Endothelial cell of umbilical vein (primary cell): ENCODE measurements at regions not wholly inside any gene's neighbourhood (a gene's known extent, or its start where the extent isn't known, plus 50 kb on each side); places are given as distances from the start of the nearest gene placed in this dataset.

Experiments
- BruUV-seq: library from RNA; stranded (reverse); fragments of 400-500 nt; replicated peaks from 2 replicates; lab custom pipeline; 2021; lab: Mats Ljungman, UMichigan
- CTCF ChIA-PET: fragments of 300-600, 350-600 bp; sonication (Branson Sonifier 250); formaldehyde crosslinking; loops from one replicate; lab custom pipeline; 2021; ENCODE audit warnings: antibody characterized with exemption, inconsistent platforms; lab: Charles Lee
- POLR2A ChIA-PET: fragments of 300-600, 350-600 bp; sonication (Branson Sonifier 250); formaldehyde crosslinking; loops from one replicate; lab custom pipeline; 2021; ENCODE audit warnings: antibody characterized with exemption, inconsistent platforms; lab: Charles Lee
- DNase-seq: peaks from one replicate; pipeline ENCODE4 v3.0.0-alpha.2; 2011; ENCODE audit warnings: low read depth, low spot score
- FAIRE-seq: peaks from 2 replicates; lab custom pipeline; 2011; peaks lifted over from hg19 to GRCh38; lab: Jason Lieb, UNC
- H2AFZ ChIP-seq: 2 replicates; pipeline ENCODE4 v1.6.0; 2012; ENCODE audit warnings: low read depth, low read length, control low read depth, inconsistent platforms
- H3K27ac ChIP-seq: 2 replicates; pipeline ENCODE4 v1.5.1; 2011; ENCODE audit warnings: low read depth, mild to moderate bottlenecking, control low read depth, low read length, moderate library complexity; ENCODE audit not compliant: insufficient read depth
- H3K27me3 ChIP-seq, 2 experiments: 2 replicates each; pipeline versions ENCODE4 v1.6.0 to v1.6.1; 2011; ENCODE audit warnings: low read length in 2 of 2, mixed read lengths in 1 of 2; ENCODE audit not compliant: control insufficient read depth in 2 of 2, insufficient read depth in 2 of 2
- H3K36me3 ChIP-seq, 2 experiments: 2 replicates in 1 of 2; 3 replicates in 1 of 2; pipeline ENCODE4 v1.5.1; 2011; ENCODE audit warnings: low read length in 2 of 2, mild to moderate bottlenecking in 1 of 2, moderate library complexity in 1 of 2; ENCODE audit not compliant: control insufficient read depth in 2 of 2, insufficient read depth in 2 of 2; ENCODE audit errors: extremely low read depth in 1 of 2
- H3K4me1 ChIP-seq: 3 replicates; pipeline ENCODE4 v1.5.1; 2011; ENCODE audit warnings: mild to moderate bottlenecking, low read length; ENCODE audit not compliant: control insufficient read depth, insufficient read depth; ENCODE audit errors: extremely low read depth
- H3K4me2 ChIP-seq: 2 replicates; pipeline ENCODE4 v1.6.1; 2011; ENCODE audit warnings: low read length, control low read depth, mixed read lengths; ENCODE audit not compliant: insufficient read depth
- H3K4me3 ChIP-seq, 3 experiments: fragments of 200-600 bp in 1 of 3; sonication (generic), shearing (Covaris generic) in 1 of 3; replicated peaks in 1 of 3; 2 replicates each; pipeline ENCODE4 v1.5.1; 2011 to 2016; ENCODE audit warnings: control low read depth in 3 of 3, low read length in 3 of 3, mild to moderate bottlenecking in 2 of 3, inconsistent platforms in 1 of 3, low read depth in 1 of 3, moderate library complexity in 1 of 3; ENCODE audit not compliant: insufficient read depth in 1 of 3
- H3K79me2 ChIP-seq: 2 replicates; pipeline ENCODE4 v1.6.0; 2012; ENCODE audit warnings: low read length, inconsistent platforms; ENCODE audit not compliant: control insufficient read depth, insufficient read depth
- H3K9ac ChIP-seq: replicated peaks from 2 replicates; pipeline ENCODE3; 2011; ENCODE audit warnings: low read length, control low read depth; ENCODE audit not compliant: insufficient read depth; ENCODE audit errors: extremely low read depth
- H3K9me1 ChIP-seq: replicated peaks from 3 replicates; pipeline ENCODE4 v1.6.0; 2011; ENCODE audit warnings: mild to moderate bottlenecking, low read length; ENCODE audit not compliant: control insufficient read depth, insufficient read depth; ENCODE audit errors: extremely low read depth
- H3K9me3 ChIP-seq: replicated peaks from 2 replicates; pipeline ENCODE4 v1.5.1; 2012; ENCODE audit warnings: low read length, inconsistent platforms; ENCODE audit not compliant: control insufficient read depth, insufficient read depth
- H4K20me1 ChIP-seq: replicated peaks from 2 replicates; pipeline ENCODE3; 2011; ENCODE audit warnings: mild to moderate bottlenecking, low read length; ENCODE audit not compliant: control insufficient read depth, insufficient read depth; ENCODE audit errors: extremely low read depth
- EZH2 ChIP-seq: IDR thresholded peaks from 2 replicates; pipeline ENCODE4 v1.6.1; 2012; ENCODE audit warnings: borderline replicate concordance, low read depth, mild to moderate bottlenecking, moderate library complexity, low read length, inconsistent platforms; ENCODE audit not compliant: severe bottlenecking
- FOS ChIP-seq: IDR thresholded peaks from 2 replicates; pipeline ENCODE4 v1.6.1; 2011; ENCODE audit warnings: mild to moderate bottlenecking, low read length, moderate library complexity, borderline replicate concordance; ENCODE audit not compliant: insufficient read depth
- GATA2 ChIP-seq: IDR thresholded peaks from 2 replicates; pipeline ENCODE4 v1.7.0; 2011; ENCODE audit warnings: low read depth, mild to moderate bottlenecking, moderate library complexity, mixed read lengths, low read length; ENCODE audit not compliant: insufficient read length, insufficient read depth
- JUN ChIP-seq: IDR thresholded peaks from 2 replicates; pipeline ENCODE4 v1.6.1; 2011; ENCODE audit warnings: borderline replicate concordance, low read depth; ENCODE audit not compliant: insufficient read length, insufficient read depth
- MAX ChIP-seq: IDR thresholded peaks from 2 replicates; pipeline ENCODE4 v1.6.1; 2011; ENCODE audit not compliant: insufficient read depth, insufficient read length
- MYC ChIP-seq: IDR thresholded peaks from one replicate; pipeline ENCODE4 v1.6.1; 2011; ENCODE audit warnings: mild to moderate bottlenecking, low read depth, low read length
- POLR2A ChIP-seq: IDR thresholded peaks from 2 replicates; pipeline ENCODE4 v1.6.1; 2012; ENCODE audit warnings: low read depth, mild to moderate bottlenecking, control low read depth, low read length
- POLR2AphosphoS5 ChIP-seq: IDR thresholded peaks from 2 replicates; pipeline ENCODE4 v1.6.1; 2012; ENCODE audit warnings: low read depth, mild to moderate bottlenecking, control low read depth, low read length, moderate library complexity; ENCODE audit not compliant: insufficient read depth
- dilution Hi-C: fragments of 300-500 bp; cut with MboI; formaldehyde crosslinking; loops from one replicate; pipeline ENCODE4 v1.15.0; 2019; ENCODE audit warnings: low sequenced_read_pairs; ENCODE audit not compliant: extremely low pct_ligation_motif_present
- intact Hi-C: fragments of 100-400 bp; cut with micrococcal nuclease; formaldehyde crosslinking; loops from one replicate; pipeline ENCODE4 v1.10.0; 2022
- TF ChIP-seq, protein P1 (sequence below), 2 donors: IDR thresholded peaks; 1 replicate in 1 of 2; 2 replicates in 1 of 2; pipeline ENCODE4 v1.5.1; 2011; ENCODE audit warnings: low read length in 2 of 2, mild to moderate bottlenecking in 2 of 2, moderate library complexity in 2 of 2, control low read depth in 1 of 2, inconsistent platforms in 1 of 2, low read depth in 1 of 2; ENCODE audit not compliant: insufficient read depth in 1 of 2; ENCODE audit errors: extremely low read depth in 1 of 2

- no peak for DNase-seq
- ChIA-PET POLR2A (no interaction called here), CTCF (interaction anchor here (0.6 to 1.3 kb wide), 3 partner anchors 9 to 36 kb away, joined by 3 read pairs; no protein-coding TSS in a partner anchor)
- FAIRE-seq, result no peak
- Histone ChIP-seq H2AFZ (no peak overlapping the region), H3K9me1 (no peaks in the 10 kb centered on the region), H3K9ac (no peak overlapping the region), H3K9me3 (no peaks in the 10 kb centered on the region), H3K4me3 (no peak overlapping the region), H3K27ac (no peak overlapping the region), H3K4me1 (no peaks in the 10 kb centered on the region), H3K36me3 (no peaks in the 10 kb centered on the region), H3K4me2 (no peak overlapping the region), H4K20me1 (no peaks in the 10 kb centered on the region), H3K27me3 (no peaks in the 10 kb centered on the region), H3K79me2 (no peaks in the 10 kb centered on the region)
- TF ChIP-seq JUN (no peak), FOS (no peak), MYC (no peak), GATA2 (no peak), POLR2A (no peak), EZH2 (no peak), POLR2AphosphoS5 (no peak), MAX (no peak)
- TF ChIP-seq, protein P1, sequence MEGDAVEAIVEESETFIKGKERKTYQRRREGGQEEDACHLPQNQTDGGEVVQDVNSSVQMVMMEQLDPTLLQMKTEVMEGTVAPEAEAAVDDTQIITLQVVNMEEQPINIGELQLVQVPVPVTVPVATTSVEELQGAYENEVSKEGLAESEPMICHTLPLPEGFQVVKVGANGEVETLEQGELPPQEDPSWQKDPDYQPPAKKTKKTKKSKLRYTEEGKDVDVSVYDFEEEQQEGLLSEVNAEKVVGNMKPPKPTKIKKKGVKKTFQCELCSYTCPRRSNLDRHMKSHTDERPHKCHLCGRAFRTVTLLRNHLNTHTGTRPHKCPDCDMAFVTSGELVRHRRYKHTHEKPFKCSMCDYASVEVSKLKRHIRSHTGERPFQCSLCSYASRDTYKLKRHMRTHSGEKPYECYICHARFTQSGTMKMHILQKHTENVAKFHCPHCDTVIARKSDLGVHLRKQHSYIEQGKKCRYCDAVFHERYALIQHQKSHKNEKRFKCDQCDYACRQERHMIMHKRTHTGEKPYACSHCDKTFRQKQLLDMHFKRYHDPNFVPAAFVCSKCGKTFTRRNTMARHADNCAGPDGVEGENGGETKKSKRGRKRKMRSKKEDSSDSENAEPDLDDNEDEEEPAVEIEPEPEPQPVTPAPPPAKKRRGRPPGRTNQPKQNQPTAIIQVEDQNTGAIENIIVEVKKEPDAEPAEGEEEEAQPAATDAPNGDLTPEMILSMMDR (IDR thresholded peaks at IDR 0.05; ENCODE audit: extremely low read depth in 1 of 2, insufficient read depth in 1 of 2, low read depth in 1 of 2, low read length in 2 of 2), result no peak
- no TSS peak for BruUV-seq
- intact Hi-C loops, result no loop called here
- dilution Hi-C loops, result no loop called here
These were observed 182.9 kb upstream of the TACR3 start for GRCh38 chr4:103902730-103903129.
